Panc1 (cell line): ENCODE measurements at regions not wholly inside any gene's neighbourhood (a gene's known extent, or its start where the extent isn't known, plus 50 kb on each side); places are given as distances from the start of the nearest gene placed in this dataset.
"Not testable (repeated sequence)": the region's sequence is repeated elsewhere in the genome, so short reads cannot be mapped to it uniquely, and the experiment has no call there.

ENCODE experiments used
- ATAC-seq: fragments of 200-7000 bp; cut with Tn5 transposase; 2 replicates; pipeline ENCODE4 v1.9.1; 2020; ENCODE audit warnings: mild to moderate bottlenecking, moderate library complexity
- BruUV-seq: library from RNA; stranded (reverse); fragments of 400-500 nt; replicated peaks from 2 replicates; lab custom pipeline; 2021; lab: Mats Ljungman, UMichigan
- CTCF ChIA-PET: fragments of 300-600 bp; sonication (Branson Sonifier 250); formaldehyde crosslinking; loops from one replicate; lab custom pipeline; 2022; ENCODE audit warnings: antibody characterized with exemption; lab: Charles Lee
- POLR2A ChIA-PET: fragments of 300-600 bp; sonication (Branson Sonifier 250); formaldehyde crosslinking; loops from one replicate; lab custom pipeline; 2022; ENCODE audit warnings: antibody characterized with exemption; lab: Charles Lee
- DNase-seq: peaks from one replicate; pipeline ENCODE4 v3.0.0-alpha.2; 2010; ENCODE audit warnings: low read depth, low spot score
- H3K27ac ChIP-seq: 2 replicates; pipeline ENCODE4 v1.5.1; 2011; ENCODE audit warnings: mild to moderate bottlenecking, low read length, inconsistent platforms
- H3K27me3 ChIP-seq: fragments of 200-500 bp; sonication (Bioruptor generic); 2 replicates; pipeline ENCODE4 v1.6.0; 2014; ENCODE audit warnings: low read length, inconsistent platforms; ENCODE audit not compliant: control insufficient read depth, insufficient read depth
- H3K36me3 ChIP-seq: fragments of 200-500 bp; sonication (Bioruptor generic); 2 replicates; pipeline ENCODE4 v1.5.1; 2014; ENCODE audit warnings: inconsistent platforms, mild to moderate bottlenecking, low read length, moderate library complexity; ENCODE audit not compliant: control insufficient read depth, insufficient read depth
- H3K4me1 ChIP-seq: 2 replicates; pipeline ENCODE4 v1.5.1; 2011; ENCODE audit warnings: inconsistent platforms, mild to moderate bottlenecking, low read length, moderate library complexity; ENCODE audit not compliant: control insufficient read depth, insufficient read depth
- H3K4me3 ChIP-seq, 2 experiments: 2 replicates each; pipeline ENCODE4 v1.5.1; 2011 to 2012; ENCODE audit warnings: low read depth in 2 of 2, low read length in 2 of 2, mild to moderate bottlenecking in 2 of 2, inconsistent platforms in 1 of 2, moderate library complexity in 1 of 2
- H3K9me3 ChIP-seq: fragments of 200-500 bp; sonication (Bioruptor generic); 2 replicates; pipeline ENCODE4 v1.5.1; 2014; ENCODE audit warnings: low read depth, mild to moderate bottlenecking, inconsistent platforms, low read length, moderate library complexity; ENCODE audit not compliant: control insufficient read depth, insufficient read depth
- POLR2AphosphoS5 ChIP-seq: IDR thresholded peaks from 2 replicates; pipeline ENCODE4 v1.6.1; 2012; ENCODE audit warnings: mild to moderate bottlenecking, low read depth, low read length, moderate library complexity
- REST ChIP-seq, 2 experiments: IDR thresholded peaks; 2 replicates each; pipeline ENCODE4 v1.6.1; 2011 to 2012; ENCODE audit warnings: low read depth in 2 of 2, control low read depth in 1 of 2, low read length in 1 of 2, mild to moderate bottlenecking in 1 of 2, moderate library complexity in 1 of 2; ENCODE audit not compliant: insufficient read depth in 1 of 2
- SIN3A ChIP-seq: IDR thresholded peaks from 2 replicates; pipeline ENCODE4 v1.6.1; 2012; ENCODE audit warnings: low read depth, mild to moderate bottlenecking, low read length, moderate library complexity, borderline replicate concordance; ENCODE audit not compliant: insufficient read depth
- TCF7L2 ChIP-seq: IDR thresholded peaks from 2 replicates; pipeline ENCODE4 v1.6.1; 2011; ENCODE audit warnings: mild to moderate bottlenecking, low read depth, low read length, inconsistent platforms
- in situ Hi-C: cut with HindIII; loops from 2 replicates; pipeline ENCODE4 v1.10.0; 2016; ENCODE audit warnings: low sequenced_read_pairs, low pct_unique_long_range_greater_than_20kb
- intact Hi-C: fragments of 100-400 bp; cut with micrococcal nuclease; formaldehyde crosslinking; loops from one replicate; pipeline ENCODE4 v1.10.0; 2022; ENCODE audit not compliant: unreplicated experiment
- TF ChIP-seq, protein P1 (sequence below): fragments of 450-650 bp; IDR thresholded peaks from 2 replicates; pipeline ENCODE4 v1.5.1; 2017; ENCODE audit warnings: mild to moderate bottlenecking

DNA sequence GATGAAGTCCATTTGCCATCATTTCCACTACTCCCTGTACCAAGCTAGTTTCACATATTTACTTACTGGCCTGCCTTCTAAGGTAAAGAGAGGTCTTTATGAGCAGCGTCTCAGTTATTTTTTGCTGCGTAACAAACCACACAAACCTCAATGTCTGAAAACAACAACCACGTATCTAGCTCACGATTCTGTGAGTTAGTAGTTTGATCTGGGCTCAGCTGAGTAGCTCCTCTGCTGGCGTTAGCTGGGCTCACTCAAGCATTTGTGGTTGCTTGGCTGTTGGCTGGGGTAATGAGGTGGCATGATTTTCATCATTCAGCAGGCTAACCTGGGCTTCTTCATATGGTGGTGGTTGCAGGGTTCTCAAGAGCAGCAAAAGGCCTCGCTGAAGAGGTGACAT, 225.4 kb downstream of the FOXD2 start:
- no TSS peak for BruUV-seq
- in situ Hi-C loops = no loop called here
- CTCF ChIA-PET = no interaction called here
- intact Hi-C loops = no loop called here
- Histone ChIP-seq H3K4me3 (no peak overlapping the region), H3K27ac (no peak overlapping the region), H3K9me3 (no peaks in the 10 kb centered on the region), H3K27me3 (no peaks in the 10 kb centered on the region), H3K36me3 (no peaks in the 10 kb centered on the region), H3K4me1 (no peaks in the 10 kb centered on the region)
- no peak for DNase-seq
- TF ChIP-seq POLR2AphosphoS5 (no peak), REST (IDR thresholded peaks at IDR 0.05; ENCODE audit: insufficient read depth in 1 of 2, low read depth in 2 of 2, low read length in 1 of 2) (no peak), TCF7L2 (no peak), SIN3A (no peak)
- TF ChIP-seq, protein P1, sequence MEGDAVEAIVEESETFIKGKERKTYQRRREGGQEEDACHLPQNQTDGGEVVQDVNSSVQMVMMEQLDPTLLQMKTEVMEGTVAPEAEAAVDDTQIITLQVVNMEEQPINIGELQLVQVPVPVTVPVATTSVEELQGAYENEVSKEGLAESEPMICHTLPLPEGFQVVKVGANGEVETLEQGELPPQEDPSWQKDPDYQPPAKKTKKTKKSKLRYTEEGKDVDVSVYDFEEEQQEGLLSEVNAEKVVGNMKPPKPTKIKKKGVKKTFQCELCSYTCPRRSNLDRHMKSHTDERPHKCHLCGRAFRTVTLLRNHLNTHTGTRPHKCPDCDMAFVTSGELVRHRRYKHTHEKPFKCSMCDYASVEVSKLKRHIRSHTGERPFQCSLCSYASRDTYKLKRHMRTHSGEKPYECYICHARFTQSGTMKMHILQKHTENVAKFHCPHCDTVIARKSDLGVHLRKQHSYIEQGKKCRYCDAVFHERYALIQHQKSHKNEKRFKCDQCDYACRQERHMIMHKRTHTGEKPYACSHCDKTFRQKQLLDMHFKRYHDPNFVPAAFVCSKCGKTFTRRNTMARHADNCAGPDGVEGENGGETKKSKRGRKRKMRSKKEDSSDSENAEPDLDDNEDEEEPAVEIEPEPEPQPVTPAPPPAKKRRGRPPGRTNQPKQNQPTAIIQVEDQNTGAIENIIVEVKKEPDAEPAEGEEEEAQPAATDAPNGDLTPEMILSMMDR = no peak
- ATAC-seq = no peak
- POLR2A ChIA-PET = no interaction called here

- CTCF ChIA-PET = no interaction called here
- ATAC-seq (no peak), DNase-seq (no peak)
- no peaks in the 10 kb centered on the region for H3K4me1 ChIP-seq
- H3K27me3 ChIP-seq = no peaks in the 10 kb centered on the region
- H3K36me3 ChIP-seq = no peaks in the 10 kb centered on the region
- H3K27ac ChIP-seq = no peak overlapping the region
- no peak for TF ChIP-seq SIN3A
- TF ChIP-seq TCF7L2 = no peak
- no peak for TF ChIP-seq POLR2AphosphoS5
- TF ChIP-seq, protein P1 = no peak
- no peak for TF ChIP-seq REST (IDR thresholded peaks at IDR 0.05; ENCODE audit: insufficient read depth in 1 of 2, low read depth in 2 of 2, low read length in 1 of 2)
- no peaks in the 10 kb centered on the region for H3K9me3 ChIP-seq
- POLR2A ChIA-PET = no interaction called here
- no TSS peak for BruUV-seq
- in situ Hi-C loops (no loop called here), intact Hi-C loops (no loop called here)
- H3K4me3 ChIP-seq = no peak overlapping the region
Measured at GRCh38 chr1:47664356-47664755, 226.5 kb downstream of the FOXD2 start.

- in situ Hi-C loops, H3K27ac ChIP-seq, H3K27me3 ChIP-seq, DNase-seq, intact Hi-C loops, CTCF ChIA-PET, BruUV-seq, ATAC-seq, H3K4me1 ChIP-seq, H3K36me3 ChIP-seq, H3K9me3 ChIP-seq, H3K4me3 ChIP-seq, POLR2A ChIA-PET: not testable (repeated sequence)
Measured at GRCh38 chr1:47664896-47665295, 227.1 kb downstream of the FOXD2 start.
